Karpas-422 (cell line): ENCODE measurements at regions not wholly inside any gene's neighbourhood (a gene's known extent, or its start where the extent isn't known, plus 50 kb on each side); places are given as distances from the start of the nearest gene placed in this dataset.

Experiments used
- DNase-seq: peaks from one replicate; pipeline ENCODE4 v3.0.0-alpha.2; 2015
- H2AFZ ChIP-seq: fragments of 200-600 bp; sonication (generic); 2 replicates; pipeline ENCODE4 v1.6.1; 2014; ENCODE audit warnings: antibody characterized with exemption, low read length, mixed read lengths
- H3K27ac ChIP-seq: fragments of 200-600 bp; sonication (generic); 2 replicates; pipeline ENCODE4 v1.5.1; 2014; ENCODE audit warnings: mild to moderate bottlenecking, low read length, moderate library complexity
- H3K27me3 ChIP-seq: fragments of 200-600 bp; sonication (generic); 2 replicates; pipeline ENCODE4 v1.6.1; 2014; ENCODE audit warnings: low read length, mixed read lengths
- H3K36me3 ChIP-seq: fragments of 200-600 bp; sonication (generic); 2 replicates; pipeline ENCODE4 v1.6.1; 2014; ENCODE audit warnings: low read length, mixed read lengths; ENCODE audit not compliant: insufficient read depth
- H3K4me1 ChIP-seq: fragments of 200-600 bp; sonication (generic); 2 replicates; pipeline ENCODE4 v1.6.1; 2014; ENCODE audit warnings: mild to moderate bottlenecking, low read length, mixed read lengths
- H3K4me2 ChIP-seq: fragments of 200-600 bp; sonication (generic); 2 replicates; pipeline ENCODE4 v1.6.1; 2014; ENCODE audit warnings: low read length, low read depth, mild to moderate bottlenecking; ENCODE audit not compliant: poor library complexity, severe bottlenecking
- H3K4me3 ChIP-seq: fragments of 200-600 bp; sonication (generic); 2 replicates; pipeline ENCODE4 v1.5.1; 2014; ENCODE audit warnings: mild to moderate bottlenecking, antibody characterized with exemption, low read length, mixed read lengths
- H3K79me2 ChIP-seq: fragments of 200-600 bp; sonication (generic); 2 replicates; pipeline ENCODE4 v1.6.1; 2014; ENCODE audit warnings: mild to moderate bottlenecking, low read length, mixed read lengths
- H3K9ac ChIP-seq: fragments of 200-600 bp; sonication (generic); 2 replicates; pipeline ENCODE4 v1.6.0; 2014; ENCODE audit warnings: low read length
- H3K9me2 ChIP-seq: fragments of 200-600 bp; sonication (generic), shearing (Covaris generic); replicated peaks from 2 replicates; pipeline ENCODE4 v1.6.0; 2014; ENCODE audit warnings: mild to moderate bottlenecking, low read length, moderate library complexity; ENCODE audit not compliant: insufficient read depth
- H3K9me3 ChIP-seq: fragments of 300-700, 200-600 bp; sonication (generic); 2 replicates; pipeline ENCODE4 v1.6.1; 2014; ENCODE audit warnings: low read length, mixed read lengths
- H4K20me1 ChIP-seq: fragments of 200-600 bp; sonication (generic); 2 replicates; pipeline ENCODE4 v1.6.1; 2014; ENCODE audit warnings: mild to moderate bottlenecking, antibody characterized with exemption, low read length, low read depth; ENCODE audit not compliant: insufficient read depth

DNA sequence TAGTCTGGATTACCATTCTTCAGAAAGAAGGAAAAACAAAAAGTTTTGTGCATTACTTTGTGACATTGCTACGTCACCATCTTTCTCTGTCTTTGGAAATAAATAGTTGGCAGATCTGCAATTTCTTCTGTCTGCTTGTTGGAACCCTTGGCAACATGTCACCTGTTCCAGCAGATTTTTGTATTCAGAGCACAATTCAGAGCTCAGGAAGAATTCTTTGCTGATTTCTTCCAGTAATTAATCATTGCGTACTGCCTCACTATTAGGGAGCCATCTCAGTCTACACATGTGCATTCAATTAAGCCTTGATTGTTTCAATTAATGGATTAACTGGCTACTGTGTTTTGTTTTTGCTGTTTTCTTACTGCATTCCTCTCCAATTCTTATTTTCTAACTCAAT lies 467.2 kb downstream of the CDH8 start:
- Histone ChIP-seq H3K4me3 (no peak overlapping the region), H3K79me2 (no peaks in the 10 kb centered on the region), H3K9ac (no peak overlapping the region), H4K20me1 (no peaks in the 10 kb centered on the region), H3K27me3 (no peaks in the 10 kb centered on the region), H3K9me2 (no peaks in the 10 kb centered on the region), H3K27ac (no peak overlapping the region), H2AFZ (no peak overlapping the region), H3K4me2 (no peak overlapping the region), H3K9me3 (peaks cover 19% of the 10 kb centered on the region), H3K36me3 (no peaks in the 10 kb centered on the region), H3K4me1 (no peaks in the 10 kb centered on the region)
- no peak for DNase-seq

DNA sequence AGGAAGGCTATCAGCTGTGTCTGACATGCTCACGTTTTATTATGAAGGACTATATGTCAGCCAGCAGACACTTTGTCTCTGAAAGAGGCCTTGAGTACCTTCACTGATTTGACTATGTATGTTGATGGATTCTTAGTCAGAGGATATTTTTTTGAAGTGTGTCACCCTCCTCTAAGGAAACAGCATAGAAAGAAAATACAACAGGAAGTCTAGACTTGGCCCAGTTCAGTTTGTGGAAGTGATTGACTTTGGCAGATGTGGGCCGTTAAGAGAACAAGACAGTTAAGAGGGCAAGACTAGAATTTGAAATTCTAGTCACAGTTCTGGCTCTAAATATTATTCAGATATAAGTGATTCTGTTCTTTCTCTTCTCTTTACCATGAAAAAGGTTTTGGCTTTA lies 471.5 kb downstream of the CDH8 start:
- H2AFZ ChIP-seq = no peak overlapping the region
- no peaks in the 10 kb centered on the region for H3K36me3 ChIP-seq
- no peaks in the 10 kb centered on the region for H3K9me2 ChIP-seq
- no peaks in the 10 kb centered on the region for H3K4me1 ChIP-seq
- H3K9ac ChIP-seq = no peak overlapping the region
- H4K20me1 ChIP-seq = no peaks in the 10 kb centered on the region
- no peak overlapping the region for H3K4me2 ChIP-seq
- no peaks in the 10 kb centered on the region for H3K27me3 ChIP-seq
- H3K9me3 ChIP-seq = peaks cover 37% of the 10 kb centered on the region
- no peaks in the 10 kb centered on the region for H3K79me2 ChIP-seq
- no peak overlapping the region for H3K27ac ChIP-seq
- no peak overlapping the region for H3K4me3 ChIP-seq
- no peak for DNase-seq

DNA sequence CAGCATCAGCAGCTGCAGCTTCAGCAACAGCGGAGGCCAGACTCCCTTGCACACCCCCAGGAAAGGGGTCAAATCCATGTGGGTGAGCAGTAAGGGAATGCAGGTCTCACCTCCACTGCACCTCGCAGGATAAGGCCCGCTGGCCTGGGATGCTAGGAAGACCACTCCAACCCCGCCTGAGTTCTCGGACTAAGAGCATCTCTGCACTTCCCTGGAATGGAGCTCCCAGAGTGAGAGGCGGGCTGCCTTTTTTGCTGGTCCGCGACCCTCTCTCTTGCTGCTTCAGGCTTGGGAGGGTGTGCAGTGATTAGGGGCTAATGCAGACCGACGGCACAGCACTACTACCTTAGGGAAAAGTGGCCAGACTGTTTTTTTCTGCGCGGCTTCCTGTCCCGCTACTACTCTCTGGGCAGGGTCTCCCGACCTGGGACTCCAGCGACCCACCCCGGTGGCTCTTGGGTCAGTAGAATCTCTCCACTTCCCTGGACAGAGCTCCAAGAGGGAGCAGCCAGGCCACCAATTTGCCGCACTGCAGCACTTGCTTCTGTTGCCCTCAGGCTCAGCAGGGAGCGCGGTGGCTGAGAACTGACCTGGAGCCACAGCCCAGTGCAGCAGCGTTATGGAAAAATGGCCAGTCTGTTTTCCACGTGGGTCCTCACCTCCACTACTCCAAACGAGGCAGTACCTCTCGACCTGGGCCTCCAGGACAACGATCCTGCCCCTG lies 480.4 kb downstream of the CDH8 start:
- Histone ChIP-seq H4K20me1 (no peaks in the 10 kb centered on the region), H3K79me2 (no peaks in the 10 kb centered on the region), H3K9me3 (peaks cover 42% of the 10 kb centered on the region), H3K9ac (no peak overlapping the region), H3K4me1 (no peaks in the 10 kb centered on the region), H2AFZ (no peak overlapping the region), H3K27ac (no peak overlapping the region), H3K4me3 (no peak overlapping the region), H3K4me2 (no peak overlapping the region), H3K9me2 (no peaks in the 10 kb centered on the region), H3K36me3 (no peaks in the 10 kb centered on the region), H3K27me3 (no peaks in the 10 kb centered on the region)
- DNase-seq = no peak

DNA sequence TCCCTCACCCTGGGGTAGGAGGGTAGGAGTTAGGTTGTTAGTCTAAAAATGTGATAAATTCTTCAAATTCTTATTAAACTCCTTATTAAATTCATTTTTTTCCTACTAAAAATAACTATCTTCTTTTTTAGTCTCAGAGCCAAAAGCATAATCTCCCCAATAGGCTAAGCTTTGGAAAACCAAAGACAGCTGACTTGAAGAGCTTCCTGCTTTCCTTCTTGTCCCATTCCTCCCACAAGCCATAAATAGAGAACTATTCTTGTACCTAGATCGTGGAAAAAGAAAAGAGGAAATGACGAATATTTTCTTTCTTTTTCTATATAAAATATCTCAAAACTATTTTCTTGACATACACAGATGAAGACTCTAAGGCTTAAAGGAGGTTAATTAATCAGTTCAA lies 486.9 kb downstream of the CDH8 start:
- H3K27me3 ChIP-seq = no peaks in the 10 kb centered on the region
- no peaks in the 10 kb centered on the region for H3K36me3 ChIP-seq
- no peak overlapping the region for H3K4me3 ChIP-seq
- no peak for DNase-seq
- no peak overlapping the region for H3K27ac ChIP-seq
- H3K9me2 ChIP-seq = no peaks in the 10 kb centered on the region
- no peak overlapping the region for H2AFZ ChIP-seq
- H3K79me2 ChIP-seq = no peaks in the 10 kb centered on the region
- H3K4me1 ChIP-seq = no peaks in the 10 kb centered on the region
- H3K9ac ChIP-seq = no peak overlapping the region
- no peak overlapping the region for H3K4me2 ChIP-seq
- H4K20me1 ChIP-seq = no peaks in the 10 kb centered on the region
- peaks cover 44% of the 10 kb centered on the region for H3K9me3 ChIP-seq

DNA sequence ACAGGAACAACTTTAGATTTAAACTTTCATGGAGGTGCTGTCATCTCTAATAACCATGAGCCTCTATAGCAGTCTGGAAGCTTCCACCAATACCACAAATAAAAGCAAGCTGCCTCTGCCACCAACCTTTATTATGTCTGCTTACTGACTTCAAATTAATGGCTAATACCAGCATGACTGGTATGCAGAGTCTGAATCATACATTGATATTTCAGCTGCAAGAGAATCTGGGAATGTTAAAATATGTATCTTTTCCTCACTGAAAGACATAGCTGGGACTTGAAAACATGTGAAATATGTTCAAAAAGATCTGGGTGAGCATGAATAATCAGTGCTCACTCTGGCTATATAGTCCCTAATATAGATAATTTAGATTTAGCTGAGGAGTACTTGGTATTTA lies 488.6 kb downstream of the CDH8 start:
- Histone ChIP-seq H3K9me2 (no peaks in the 10 kb centered on the region), H3K27me3 (no peaks in the 10 kb centered on the region), H3K4me3 (no peak overlapping the region), H3K79me2 (no peaks in the 10 kb centered on the region), H3K9me3 (peaks cover 36% of the 10 kb centered on the region), H3K9ac (no peak overlapping the region), H3K4me1 (no peaks in the 10 kb centered on the region), H4K20me1 (no peaks in the 10 kb centered on the region), H2AFZ (no peak overlapping the region), H3K36me3 (no peaks in the 10 kb centered on the region), H3K27ac (no peak overlapping the region), H3K4me2 (no peak overlapping the region)
- DNase-seq = no peak

DNA sequence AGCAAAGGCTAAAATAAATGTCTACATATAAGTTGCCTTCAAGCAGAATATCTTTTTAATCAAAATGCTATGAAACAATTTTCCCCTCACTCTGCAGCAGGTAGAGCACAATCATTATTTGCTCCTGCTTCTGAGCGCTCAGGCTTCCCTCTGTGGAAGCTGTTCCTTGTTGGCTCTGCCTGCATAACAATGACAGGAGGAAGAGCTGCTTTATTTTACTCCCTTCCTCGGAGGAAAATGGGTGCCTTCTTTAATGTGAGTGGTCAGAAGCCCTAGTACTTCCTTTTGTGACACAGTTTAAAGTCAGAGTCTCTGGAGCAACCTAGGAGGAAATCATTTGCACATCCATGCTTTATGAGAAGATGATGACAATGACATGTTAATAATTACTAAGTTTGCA lies 492.1 kb downstream of the CDH8 start:
- Histone ChIP-seq H3K36me3 (no peaks in the 10 kb centered on the region), H3K27ac (no peak overlapping the region), H3K4me3 (no peak overlapping the region), H2AFZ (no peak overlapping the region), H3K27me3 (no peaks in the 10 kb centered on the region), H3K9me3 (peaks cover 28% of the 10 kb centered on the region; the same call in 1 of the 2 replicates), H3K4me2 (no peak overlapping the region), H4K20me1 (no peaks in the 10 kb centered on the region), H3K9ac (no peak overlapping the region), H3K4me1 (no peaks in the 10 kb centered on the region), H3K79me2 (no peaks in the 10 kb centered on the region), H3K9me2 (no peaks in the 10 kb centered on the region)
- no peak for DNase-seq

DNA sequence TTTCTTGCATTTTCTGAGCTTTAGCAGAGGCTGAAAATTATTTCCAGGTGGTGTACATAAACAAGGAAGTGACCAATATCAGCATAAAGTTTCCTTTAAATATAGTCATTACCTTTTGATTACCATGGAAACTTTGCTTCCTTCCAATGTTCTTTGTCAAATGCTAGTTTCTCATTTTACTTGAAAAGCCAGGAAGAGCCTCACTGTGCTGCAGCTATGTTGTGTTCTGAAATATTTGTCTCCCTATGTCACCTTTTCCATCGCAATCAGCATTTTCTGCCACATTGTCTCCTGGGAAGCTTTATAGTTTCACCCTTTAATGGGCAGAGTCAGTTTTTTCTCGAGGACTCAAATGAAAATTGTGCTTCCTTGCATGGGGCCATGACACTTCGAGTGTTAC lies 496.0 kb downstream of the CDH8 start:
- H3K4me3 ChIP-seq = no peak overlapping the region
- H2AFZ ChIP-seq = no peak overlapping the region
- no peaks in the 10 kb centered on the region for H3K79me2 ChIP-seq
- no peaks in the 10 kb centered on the region for H3K9me2 ChIP-seq
- no peaks in the 10 kb centered on the region for H4K20me1 ChIP-seq
- no peak overlapping the region for H3K4me2 ChIP-seq
- H3K9ac ChIP-seq = no peak overlapping the region
- H3K27ac ChIP-seq = no peak overlapping the region
- no peaks in the 10 kb centered on the region for H3K36me3 ChIP-seq
- H3K9me3 ChIP-seq = peaks cover 36% of the 10 kb centered on the region; the same call in 1 of the 2 replicates
- no peaks in the 10 kb centered on the region for H3K4me1 ChIP-seq
- DNase-seq = no peak
- no peaks in the 10 kb centered on the region for H3K27me3 ChIP-seq

DNA sequence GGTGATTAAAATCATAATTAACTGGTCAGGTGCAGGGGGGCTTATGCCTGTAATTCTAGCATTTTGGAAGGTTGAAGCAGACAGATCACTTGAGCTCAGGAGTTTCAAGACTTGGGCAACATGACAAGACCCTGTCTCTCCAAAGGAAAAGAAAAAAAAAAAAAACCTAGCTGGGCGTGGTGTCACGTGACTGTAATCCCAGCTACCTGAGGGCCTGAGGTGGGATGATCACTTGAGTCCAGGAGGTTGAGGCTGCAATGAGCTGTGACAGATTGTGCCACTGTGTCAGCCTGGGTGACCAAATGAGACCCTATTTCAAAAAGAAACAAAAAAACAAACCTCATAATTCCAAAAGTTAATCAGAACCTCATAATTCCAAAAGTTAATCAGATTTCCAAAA lies 505.5 kb downstream of the CDH8 start:
- no peak overlapping the region for H3K9ac ChIP-seq
- H3K27ac ChIP-seq = no peak overlapping the region
- peaks cover 42% of the 10 kb centered on the region for H3K9me3 ChIP-seq
- no peaks in the 10 kb centered on the region for H3K9me2 ChIP-seq
- no peaks in the 10 kb centered on the region for H3K4me1 ChIP-seq
- H3K36me3 ChIP-seq = no peaks in the 10 kb centered on the region
- no peak for DNase-seq
- no peak overlapping the region for H3K4me2 ChIP-seq
- no peaks in the 10 kb centered on the region for H3K79me2 ChIP-seq
- H4K20me1 ChIP-seq = no peaks in the 10 kb centered on the region
- H3K27me3 ChIP-seq = no peaks in the 10 kb centered on the region
- H2AFZ ChIP-seq = no peak overlapping the region
- H3K4me3 ChIP-seq = no peak overlapping the region
